HG03571 (cell line): ENCODE measurements at regions not wholly inside any gene's neighbourhood (a gene's known extent, or its start where the extent isn't known, plus 50 kb on each side); places are given as distances from the start of the nearest gene placed in this dataset.

Experiments
- ATAC-seq: cut with Tn5 transposase; IDR thresholded peaks from one replicate; pipeline ENCODE4 v1.9.1; 2021; ENCODE audit not compliant: unreplicated experiment

GRCh38 chr21:41074396-41075184 lies 93.4 kb upstream of the BACE2 start:
- ATAC-seq = no peak

DNA sequence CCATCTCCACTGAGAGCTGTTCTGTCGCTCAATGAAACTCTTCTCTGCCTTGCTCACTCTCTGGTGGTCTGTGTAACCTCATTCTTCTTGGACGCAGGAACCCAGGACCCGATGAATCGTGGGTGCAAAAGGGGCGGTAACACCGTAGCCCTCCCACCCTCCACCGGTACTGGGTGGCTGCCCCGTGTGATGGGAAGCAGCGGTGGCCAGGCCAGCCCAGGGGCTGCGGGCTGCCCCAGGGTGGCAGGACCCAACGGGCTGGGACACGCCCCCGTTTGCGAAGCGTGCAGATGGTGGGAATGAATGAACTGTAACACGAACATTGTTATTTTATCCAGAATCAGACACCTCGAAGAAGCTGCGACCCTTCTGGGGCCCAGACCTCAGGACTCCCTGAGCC lies 92.3 kb upstream of the BACE2 start:
- no peak for ATAC-seq

DNA sequence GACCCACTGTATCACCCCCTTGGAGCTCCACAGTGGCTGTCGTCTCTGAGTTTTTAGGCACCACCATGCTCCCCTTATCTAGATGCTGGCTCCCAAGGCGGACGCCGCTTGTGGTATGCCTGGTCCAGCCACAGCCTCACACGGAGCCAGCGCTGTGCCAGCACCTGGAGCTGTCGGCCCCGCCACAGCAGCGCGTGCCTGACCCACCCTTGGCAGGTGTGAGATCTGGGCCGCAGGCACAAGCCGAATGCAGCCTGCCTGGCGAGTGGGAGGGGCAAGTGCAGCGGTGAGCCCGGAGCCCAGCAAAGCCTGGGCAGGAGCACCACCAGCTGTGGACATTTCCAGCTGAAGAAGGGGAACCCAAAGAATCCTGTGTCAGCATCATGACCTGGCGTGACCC lies 91.9 kb upstream of the BACE2 start:
- no peak for ATAC-seq

DNA sequence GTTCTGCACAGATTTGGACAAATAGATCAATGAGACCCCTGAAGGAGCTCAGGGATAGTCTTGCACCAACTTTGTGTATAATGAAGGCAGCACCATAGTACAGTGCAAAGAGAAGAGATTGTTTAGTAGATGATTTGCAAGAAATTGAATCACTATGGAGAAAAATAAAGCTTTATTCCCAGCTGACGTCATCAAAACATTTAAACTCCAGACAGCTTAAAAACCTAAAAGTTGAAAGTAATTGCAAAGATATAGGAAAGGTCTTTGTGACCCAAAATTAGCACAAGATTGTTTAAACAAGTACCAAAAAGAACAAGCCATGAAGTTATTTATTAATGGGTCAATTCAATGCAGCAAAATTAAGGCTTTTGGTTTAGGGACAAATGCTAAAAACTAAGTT lies 88.8 kb upstream of the BACE2 start:
- no peak for ATAC-seq

DNA sequence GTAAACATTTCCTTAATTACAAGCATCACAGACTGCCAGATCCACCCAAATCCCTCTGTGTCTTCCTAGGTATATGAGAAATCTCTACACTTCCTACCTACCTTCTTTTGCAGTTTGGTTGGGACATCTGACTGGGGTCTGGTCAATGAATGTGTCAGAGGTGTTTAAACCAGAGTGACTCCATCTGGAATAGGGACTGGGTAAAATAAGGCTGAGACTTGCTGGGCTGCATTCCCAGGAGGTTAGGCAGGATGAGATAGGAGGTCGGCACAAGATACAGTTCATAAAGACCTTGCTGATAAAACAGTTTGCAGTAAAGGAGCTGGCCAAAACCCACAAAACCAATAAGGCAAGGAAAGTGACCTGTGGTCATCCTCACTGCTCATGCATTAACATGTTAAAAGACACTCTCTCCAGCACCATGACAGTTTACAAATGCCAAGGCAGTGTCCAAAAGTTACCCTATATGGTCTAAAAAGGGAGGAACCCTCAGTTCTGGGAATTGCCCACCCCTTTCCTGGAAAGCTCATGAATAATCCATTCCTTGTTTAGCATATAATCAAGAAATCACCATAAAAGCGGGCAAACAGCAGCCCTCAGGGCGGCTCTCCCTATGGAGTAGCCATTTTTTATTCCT lies 87.4 kb upstream of the BACE2 start:
- no peak for ATAC-seq

- no peak for ATAC-seq
Observed at GRCh38 chr21:41086569-41086968, 81.4 kb upstream of the BACE2 start.

DNA sequence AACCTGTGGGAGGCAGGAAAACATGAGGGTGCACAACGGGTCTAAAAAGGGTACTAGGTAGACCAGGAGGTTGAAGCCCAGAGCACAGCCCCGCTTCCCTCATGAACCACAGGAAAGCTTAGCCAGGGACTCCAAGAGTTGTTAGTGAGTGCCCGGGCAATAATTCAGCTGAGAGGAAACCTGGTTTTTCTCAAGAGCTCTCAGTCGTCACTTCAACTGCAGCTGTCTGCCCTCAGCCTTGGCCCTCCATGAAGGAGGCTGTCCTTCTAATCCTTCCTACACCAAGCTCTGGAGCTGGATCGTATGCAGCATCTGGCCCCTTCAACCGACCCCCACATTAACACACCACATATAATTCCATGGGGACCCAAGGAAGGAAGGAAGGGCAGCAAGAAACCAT lies 77.0 kb upstream of the BACE2 start:
- no peak for ATAC-seq

DNA sequence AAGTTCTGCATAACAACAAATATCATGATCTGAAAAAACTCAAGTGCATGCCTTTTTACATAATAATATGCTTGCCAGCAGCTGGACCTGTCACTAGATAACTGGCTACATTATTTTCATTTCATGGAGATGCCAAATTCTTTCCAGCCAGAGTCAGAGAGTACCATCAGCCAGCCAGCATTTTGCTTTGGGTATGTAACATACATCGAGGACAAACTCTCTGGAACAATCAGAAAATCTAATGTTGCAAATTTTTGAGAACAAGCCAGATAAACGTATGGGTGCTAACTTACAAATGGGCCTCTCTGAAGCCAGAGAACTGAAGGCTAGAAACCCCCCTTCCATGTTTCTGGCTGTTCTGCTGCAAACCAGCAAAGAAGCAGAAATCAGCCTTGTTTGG lies 76.3 kb upstream of the BACE2 start:
- ATAC-seq = no peak

DNA sequence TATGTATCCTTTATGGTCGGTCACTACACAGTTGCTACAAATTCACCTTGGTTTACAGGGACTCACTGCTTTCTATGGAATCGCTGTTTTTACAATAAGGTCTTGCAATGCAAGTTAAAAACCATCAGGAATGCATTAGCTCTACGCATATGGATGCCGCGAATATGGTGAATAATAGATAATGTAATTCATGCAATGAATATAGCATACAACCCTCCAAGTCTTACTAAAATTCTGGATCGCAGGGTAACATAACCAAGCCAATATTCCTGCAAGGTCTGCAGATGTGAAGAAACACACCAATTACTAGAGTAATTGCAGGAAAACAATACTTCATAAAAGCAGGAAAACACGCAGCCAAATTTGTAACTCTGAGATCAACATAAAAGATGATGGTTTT lies 75.6 kb upstream of the BACE2 start:
- ATAC-seq = no peak

- no peak for ATAC-seq
Observed at GRCh38 chr21:41095983-41096382, 72.0 kb upstream of the BACE2 start.

DNA sequence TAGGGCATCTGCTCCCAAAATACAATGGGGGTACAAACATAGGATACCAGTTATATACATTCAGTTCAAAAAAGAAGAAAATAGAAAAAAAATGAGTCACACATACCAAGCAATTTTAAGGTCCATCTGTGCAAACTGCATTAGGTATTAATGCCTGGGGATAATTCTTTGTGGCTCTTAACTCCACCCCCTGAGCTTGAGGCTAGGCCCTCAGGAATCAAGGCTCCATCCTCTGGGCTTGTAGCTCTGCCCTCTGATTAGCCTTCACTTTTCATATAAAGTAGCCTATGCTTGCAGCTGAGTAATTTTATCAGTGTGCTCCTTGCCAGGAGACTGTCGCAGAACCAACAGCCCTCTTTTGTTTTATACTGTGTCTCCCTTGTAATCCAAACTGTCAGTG lies 69.9 kb upstream of the BACE2 start:
- no peak for ATAC-seq

DNA sequence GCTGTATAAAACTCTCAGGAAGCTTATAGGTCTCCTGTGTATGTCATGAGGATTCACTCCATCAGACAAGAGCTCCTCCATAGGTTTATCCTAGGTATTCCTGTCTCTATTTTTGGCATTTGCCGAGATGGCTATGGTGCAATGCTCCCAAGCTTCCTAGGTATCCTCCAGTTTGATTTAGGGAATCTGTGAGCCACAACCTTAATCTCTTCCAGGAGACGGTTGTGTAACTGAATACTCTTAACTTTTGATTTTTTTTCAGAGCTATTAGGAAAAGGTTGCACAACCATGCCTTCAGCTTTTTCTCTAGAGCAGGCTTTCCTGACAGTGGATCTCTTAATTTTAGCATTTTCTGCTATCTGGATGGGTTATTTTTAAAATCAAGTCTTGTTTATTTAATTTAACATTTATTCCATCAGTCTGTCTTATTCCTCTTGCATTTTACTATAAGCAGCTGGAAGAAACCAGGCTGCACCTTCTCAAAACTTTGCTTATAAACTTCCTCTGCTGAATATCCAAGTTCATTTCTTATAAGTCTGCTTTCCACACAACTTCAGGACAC lies 69.4 kb upstream of the BACE2 start:
- no peak for ATAC-seq

DNA sequence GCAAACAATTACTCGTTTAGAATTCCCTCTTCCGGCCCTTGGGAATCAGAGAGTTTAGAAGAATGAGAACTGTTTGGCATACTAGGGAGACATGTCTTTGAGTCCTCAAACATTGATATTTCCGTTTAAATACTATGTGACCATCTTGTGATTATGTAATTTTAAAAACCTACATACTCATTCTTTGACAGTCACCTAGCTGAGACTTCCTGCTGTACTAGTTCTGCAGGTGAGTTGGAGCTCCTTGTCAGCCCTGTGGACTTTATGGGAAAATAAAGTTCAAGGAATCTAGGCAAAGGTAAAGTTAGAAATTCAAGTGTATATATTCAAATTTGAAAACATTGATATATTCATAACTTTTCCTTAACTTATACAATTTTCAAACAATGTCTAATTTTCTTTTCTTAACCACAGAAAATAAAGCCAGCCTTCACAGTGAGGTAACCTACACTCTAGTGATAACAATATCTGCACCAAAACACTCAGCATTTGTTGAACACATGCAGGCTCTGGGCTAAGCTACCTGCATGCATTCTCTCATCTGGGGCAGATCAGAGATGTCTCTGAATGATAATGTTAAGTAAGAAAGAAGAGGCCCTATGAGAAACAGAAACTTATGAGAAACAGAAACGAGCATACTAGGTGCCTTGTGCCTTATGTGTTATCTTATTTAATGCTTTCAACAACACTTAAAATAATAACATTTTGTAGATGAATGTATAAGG lies 67.0 kb upstream of the BACE2 start:
- ATAC-seq = no peak

- ATAC-seq = no peak
Observed at GRCh38 chr21:41102281-41102680, 65.7 kb upstream of the BACE2 start.

- ATAC-seq = no peak
Observed at GRCh38 chr21:41107602-41108001, 60.4 kb upstream of the BACE2 start.

DNA sequence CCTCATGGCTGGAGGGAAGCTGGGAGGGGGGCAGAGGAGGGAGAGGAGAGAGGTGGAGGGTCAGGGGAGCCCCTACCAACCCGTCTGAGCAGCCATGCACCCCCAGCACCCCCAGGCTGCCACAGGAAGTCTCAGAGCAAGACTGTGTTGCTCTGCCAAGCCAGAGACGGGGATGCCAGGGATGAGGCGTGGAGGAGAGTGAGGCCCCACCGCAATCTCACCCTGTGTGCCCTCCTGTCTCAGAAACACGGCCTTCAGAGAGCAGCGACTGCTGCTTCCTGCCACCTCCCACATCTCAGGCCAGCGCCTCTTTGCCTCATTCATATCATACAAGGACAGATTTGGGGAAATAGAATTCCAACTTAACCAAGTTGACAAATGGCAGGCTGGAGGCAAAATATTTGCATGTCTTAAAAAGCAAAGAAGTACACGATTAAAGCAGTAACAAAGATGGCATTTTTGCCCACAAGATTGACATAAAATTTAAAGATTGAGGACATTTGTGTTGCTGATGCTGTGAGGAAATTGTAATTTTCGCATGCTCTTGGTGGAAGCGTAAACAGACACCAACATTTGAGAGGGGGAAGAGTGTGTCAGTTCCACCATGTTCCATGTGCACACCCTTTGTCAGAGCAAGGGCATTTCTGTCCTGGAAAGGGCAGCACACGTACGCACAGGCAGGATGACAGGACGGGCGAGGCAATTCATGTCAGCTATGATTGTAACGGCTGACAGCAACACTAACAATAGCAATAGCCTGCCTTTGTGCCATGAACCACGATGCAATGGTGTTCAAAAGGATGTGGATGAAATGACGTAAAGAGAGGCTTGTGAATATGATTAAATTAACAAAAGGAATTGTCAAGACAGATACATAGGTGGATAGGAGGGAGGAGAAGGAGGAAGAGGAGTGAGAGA lies 59.0 kb upstream of the BACE2 start:
- ATAC-seq = no peak

- no peak for ATAC-seq
Observed at GRCh38 chr21:41110161-41110560, 57.8 kb upstream of the BACE2 start.

GRCh38 chr21:41110664-41111063 lies 57.3 kb upstream of the BACE2 start:
- ATAC-seq = no peak

GRCh38 chr21:41111681-41112080 lies 56.3 kb upstream of the BACE2 start:
- no peak for ATAC-seq

GRCh38 chr21:41112740-41113692 lies 54.9 kb upstream of the BACE2 start:
- ATAC-seq = no peak
